DND-41 (cell line): ENCODE measurements at regions not wholly inside any gene's neighbourhood (a gene's known extent, or its start where the extent isn't known, plus 50 kb on each side); places are given as distances from the start of the nearest gene placed in this dataset.

Experiments
- ATAC-seq: fragments of 200-7000 bp; cut with Tn5 transposase; 3 replicates; pipeline ENCODE4 v1.9.1; 2021; ENCODE audit warnings: low read depth; ENCODE audit not compliant: insufficient read depth
- DNase-seq: peaks from one replicate; pipeline ENCODE4 v3.0.0-alpha.2; 2020
- H2AFZ ChIP-seq: 2 replicates; pipeline ENCODE4 v1.6.0; 2012; ENCODE audit warnings: low read depth, low read length
- H3K27ac ChIP-seq: 2 replicates; pipeline ENCODE4 v1.5.1; 2012; ENCODE audit warnings: low read length, inconsistent platforms
- H3K27me3 ChIP-seq: fragments of 200-600 bp; sonication (generic); 2 replicates; pipeline ENCODE4 v1.6.0; 2012; ENCODE audit warnings: low read length, mild to moderate bottlenecking, inconsistent platforms; ENCODE audit not compliant: insufficient read depth, poor library complexity
- H3K36me3 ChIP-seq: 2 replicates; pipeline ENCODE4 v1.5.1; 2012; ENCODE audit warnings: low read length, inconsistent platforms; ENCODE audit not compliant: insufficient read depth
- H3K4me1 ChIP-seq: 2 replicates; pipeline ENCODE4 v1.5.1; 2012; ENCODE audit warnings: mild to moderate bottlenecking, low read length; ENCODE audit not compliant: insufficient read depth
- H3K4me2 ChIP-seq: 2 replicates; pipeline ENCODE4 v1.6.0; 2012; ENCODE audit warnings: mild to moderate bottlenecking, moderate library complexity, low read length, inconsistent platforms; ENCODE audit not compliant: insufficient read depth
- H3K4me3 ChIP-seq, 2 experiments: fragments of 200-600 bp in 1 of 2; shearing (Covaris generic) in 1 of 2; 2 replicates each; pipeline ENCODE4 v1.5.1; 2012 to 2016; ENCODE audit warnings: inconsistent platforms in 2 of 2, low read length in 2 of 2, mild to moderate bottlenecking in 2 of 2, low read depth in 1 of 2, moderate library complexity in 1 of 2
- H3K79me2 ChIP-seq: 2 replicates; pipeline ENCODE4 v1.6.0; 2012; ENCODE audit warnings: low read length, inconsistent platforms; ENCODE audit not compliant: insufficient read depth
- H3K9ac ChIP-seq: 2 replicates; pipeline ENCODE4 v1.6.0; 2012; ENCODE audit warnings: low read depth, mild to moderate bottlenecking, inconsistent platforms, low read length, moderate library complexity
- H3K9me3 ChIP-seq: 2 replicates; pipeline ENCODE4 v1.5.1; 2012; ENCODE audit warnings: low read length, moderate library complexity, mild to moderate bottlenecking, inconsistent platforms; ENCODE audit not compliant: insufficient read depth, severe bottlenecking
- H4K20me1 ChIP-seq: 2 replicates; pipeline ENCODE4 v1.6.0; 2012; ENCODE audit warnings: low read length; ENCODE audit not compliant: insufficient read depth
- CTCF ChIP-seq: IDR thresholded peaks from 2 replicates; pipeline ENCODE4 v1.5.1; 2012; ENCODE audit warnings: borderline replicate concordance, low read length, moderate library complexity, mild to moderate bottlenecking; ENCODE audit not compliant: poor library complexity, severe bottlenecking; ENCODE audit errors: extremely low read depth
- EZH2 ChIP-seq: IDR thresholded peaks from 3 replicates; pipeline ENCODE4 v1.6.1; 2012; ENCODE audit warnings: borderline replicate concordance, low read depth, mild to moderate bottlenecking, moderate library complexity, low read length, inconsistent platforms; ENCODE audit not compliant: severe bottlenecking

- Histone ChIP-seq H3K4me2 (no peak overlapping the region), H3K9me3 (no peaks in the 10 kb centered on the region), H3K27ac (no peak overlapping the region), H3K36me3 (no peaks in the 10 kb centered on the region), H4K20me1 (no peaks in the 10 kb centered on the region), H3K4me1 (no peaks in the 10 kb centered on the region), H3K4me3 (no peak overlapping the region), H3K9ac (no peak overlapping the region), H3K79me2 (no peaks in the 10 kb centered on the region), H3K27me3 (no peaks in the 10 kb centered on the region), H2AFZ (peak overlapping the region; percentile 35; the same call in 1 of the 2 replicates)
- TF ChIP-seq EZH2 (no peak), CTCF (no peak)
- ATAC-seq (no peak), DNase-seq (no peak)
These were observed 718.5 kb upstream of the ARPP21 start for GRCh38 chr3:34920806-34921205.

GRCh38 chr3:34924961-34925360 is 714.4 kb upstream of the ARPP21 start:
- TF ChIP-seq CTCF = no peak
- TF ChIP-seq EZH2 = no peak
- H3K4me3 ChIP-seq = no peak overlapping the region
- no peak for DNase-seq
- H2AFZ ChIP-seq = no peak overlapping the region
- no peak overlapping the region for H3K4me2 ChIP-seq
- no peaks in the 10 kb centered on the region for H3K79me2 ChIP-seq
- H3K4me1 ChIP-seq = no peaks in the 10 kb centered on the region
- no peak overlapping the region for H3K9ac ChIP-seq
- no peak overlapping the region for H3K27ac ChIP-seq
- H4K20me1 ChIP-seq = no peaks in the 10 kb centered on the region
- H3K27me3 ChIP-seq = no peaks in the 10 kb centered on the region
- no peaks in the 10 kb centered on the region for H3K9me3 ChIP-seq
- no peak for ATAC-seq
- no peaks in the 10 kb centered on the region for H3K36me3 ChIP-seq

- H4K20me1 ChIP-seq = no peaks in the 10 kb centered on the region
- H3K36me3 ChIP-seq = no peaks in the 10 kb centered on the region
- DNase-seq (no peak), ATAC-seq (no peak)
- no peak overlapping the region for H3K9ac ChIP-seq
- no peaks in the 10 kb centered on the region for H3K4me1 ChIP-seq
- H2AFZ ChIP-seq = no peak overlapping the region
- H3K4me3 ChIP-seq = no peak overlapping the region
- no peaks in the 10 kb centered on the region for H3K9me3 ChIP-seq
- H3K27ac ChIP-seq = no peak overlapping the region
- no peak for TF ChIP-seq CTCF
- TF ChIP-seq EZH2 = no peak
- no peaks in the 10 kb centered on the region for H3K27me3 ChIP-seq
- no peak overlapping the region for H3K4me2 ChIP-seq
- no peaks in the 10 kb centered on the region for H3K79me2 ChIP-seq
These were observed 713.5 kb upstream of the ARPP21 start for GRCh38 chr3:34925851-34926250.

- H3K79me2 ChIP-seq = no peaks in the 10 kb centered on the region
- no peaks in the 10 kb centered on the region for H3K4me1 ChIP-seq
- H2AFZ ChIP-seq = no peak overlapping the region
- H3K9me3 ChIP-seq = no peaks in the 10 kb centered on the region
- no peak overlapping the region for H3K4me2 ChIP-seq
- no peaks in the 10 kb centered on the region for H4K20me1 ChIP-seq
- no peaks in the 10 kb centered on the region for H3K36me3 ChIP-seq
- no peaks in the 10 kb centered on the region for H3K27me3 ChIP-seq
- H3K4me3 ChIP-seq = no peak overlapping the region
- no peak overlapping the region for H3K9ac ChIP-seq
- H3K27ac ChIP-seq = no peak overlapping the region
- ATAC-seq = no peak
- no peak for DNase-seq
- TF ChIP-seq CTCF (no peak), EZH2 (no peak)
These were observed 710.3 kb upstream of the ARPP21 start for GRCh38 chr3:34929036-34929435.
